HEK293T (cell line): ENCODE measurements at regions not wholly inside any gene's neighbourhood (a gene's known extent, or its start where the extent isn't known, plus 50 kb on each side); places are given as distances from the start of the nearest gene placed in this dataset.
"Not testable (repeated sequence)": the region's sequence is repeated elsewhere in the genome, so short reads cannot be mapped to it uniquely, and the experiment has no call there.

Source experiments
- CTCF ChIA-PET: fragments of 350-600 bp; formaldehyde crosslinking; extraction: SDS; loops from one replicate; lab custom pipeline; 2021; ENCODE audit warnings: antibody characterized with exemption, inconsistent platforms; lab: Yijun Ruan, JAX
- POLR2A ChIA-PET: fragments of 350-600 bp; formaldehyde crosslinking; extraction: SDS; loops from one replicate; lab custom pipeline; 2020; ENCODE audit warnings: antibody characterized with exemption, inconsistent platforms; lab: Yijun Ruan, JAX
- DNase-seq: peaks from one replicate; pipeline ENCODE4 v3.0.0; 2012; ENCODE audit warnings: mixed read lengths; ENCODE audit errors: extremely low spot score
- ARNT ChIP-seq: fragments of 450-650 bp; IDR thresholded peaks from 2 replicates; pipeline ENCODE4 v1.6.1; 2017; ENCODE audit warnings: mild to moderate bottlenecking
- BHLHE40 ChIP-seq: fragments of 450-650 bp; IDR thresholded peaks from 2 replicates; pipeline ENCODE4 v1.6.1; 2016; ENCODE audit warnings: mild to moderate bottlenecking, moderate library complexity, borderline replicate concordance
- CTBP1 ChIP-seq: fragments of 450-650 bp; IDR thresholded peaks from 2 replicates; pipeline ENCODE4 v1.6.1; 2016; ENCODE audit warnings: borderline replicate concordance
- ELF4 ChIP-seq: fragments of 450-650 bp; IDR thresholded peaks from 2 replicates; pipeline ENCODE4 v1.6.1; 2017; ENCODE audit warnings: antibody characterized with exemption
- FOXA1 ChIP-seq: fragments of 450-650 bp; IDR thresholded peaks from 2 replicates; pipeline ENCODE4 v1.6.1; 2016; ENCODE audit warnings: mild to moderate bottlenecking
- FOXK2 ChIP-seq: fragments of 450-650 bp; IDR thresholded peaks from 2 replicates; pipeline ENCODE4 v1.6.1; 2016; ENCODE audit warnings: mild to moderate bottlenecking
- FOXM1 ChIP-seq: fragments of 450-650 bp; IDR thresholded peaks from 2 replicates; pipeline ENCODE4 v1.6.1; 2017; ENCODE audit warnings: mild to moderate bottlenecking, borderline replicate concordance
- HDGF ChIP-seq: fragments of 450-650 bp; IDR thresholded peaks from 2 replicates; pipeline ENCODE4 v1.6.1; 2017; ENCODE audit warnings: antibody characterized with exemption, borderline replicate concordance
- L3MBTL2 ChIP-seq: fragments of 450-650 bp; conservative IDR thresholded peaks from 2 replicates; pipeline ENCODE4 v1.6.1; 2016; ENCODE audit warnings: mild to moderate bottlenecking
- LEF1 ChIP-seq: fragments of 450-650 bp; IDR thresholded peaks from 2 replicates; pipeline ENCODE4 v1.6.1; 2017; ENCODE audit warnings: mild to moderate bottlenecking, borderline replicate concordance
- NFRKB ChIP-seq: fragments of 450-650 bp; IDR thresholded peaks from 2 replicates; pipeline ENCODE4 v1.6.1; 2016; ENCODE audit warnings: mild to moderate bottlenecking, moderate library complexity
- SP1 ChIP-seq: fragments of 450-650 bp; IDR thresholded peaks from 2 replicates; pipeline ENCODE4 v1.6.1; 2017
- SUZ12 ChIP-seq: fragments of 450-650 bp; IDR thresholded peaks from 2 replicates; pipeline ENCODE4 v1.6.1; 2016; ENCODE audit warnings: mild to moderate bottlenecking
- TARDBP ChIP-seq: fragments of 450-650 bp; IDR thresholded peaks from 2 replicates; pipeline ENCODE4 v1.6.1; 2016
- ZNF384 ChIP-seq: fragments of 450-650 bp; IDR thresholded peaks from 2 replicates; pipeline ENCODE4 v1.6.1; 2016
- TF ChIP-seq, protein P1 (sequence below): fragments of 450-650 bp; IDR thresholded peaks from 2 replicates; pipeline ENCODE4 v1.6.1; 2016

DNA sequence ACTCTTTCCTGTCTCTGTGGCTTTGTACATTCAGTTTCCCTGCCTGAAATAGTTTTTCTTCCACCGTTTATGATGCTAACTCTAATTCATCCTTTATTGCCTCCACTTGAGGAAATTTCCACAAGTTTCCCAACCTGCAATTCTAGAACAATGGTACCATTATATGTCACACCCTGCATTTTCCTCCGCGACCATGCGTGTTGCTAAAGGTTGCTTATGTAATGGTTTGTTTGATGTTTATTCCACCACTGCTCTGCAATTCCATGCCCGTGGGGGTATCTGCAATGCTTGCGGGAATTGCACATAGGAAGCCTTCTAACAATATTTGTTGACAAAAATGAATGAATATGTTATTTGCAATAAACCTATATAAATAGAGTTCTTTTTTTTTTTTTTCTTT lies 69.5 kb upstream of the ST8SIA6 start:
- TF ChIP-seq ARNT (no peak), BHLHE40 (no peak), CTBP1 (no peak), TARDBP (no peak), SUZ12 (no peak), NFRKB (no peak), SP1 (no peak), LEF1 (no peak), HDGF (no peak), FOXK2 (no peak), ZNF384 (no peak), FOXA1 (no peak), L3MBTL2 (no peak), ELF4 (no peak), FOXM1 (no peak)
- TF ChIP-seq, protein P1, sequence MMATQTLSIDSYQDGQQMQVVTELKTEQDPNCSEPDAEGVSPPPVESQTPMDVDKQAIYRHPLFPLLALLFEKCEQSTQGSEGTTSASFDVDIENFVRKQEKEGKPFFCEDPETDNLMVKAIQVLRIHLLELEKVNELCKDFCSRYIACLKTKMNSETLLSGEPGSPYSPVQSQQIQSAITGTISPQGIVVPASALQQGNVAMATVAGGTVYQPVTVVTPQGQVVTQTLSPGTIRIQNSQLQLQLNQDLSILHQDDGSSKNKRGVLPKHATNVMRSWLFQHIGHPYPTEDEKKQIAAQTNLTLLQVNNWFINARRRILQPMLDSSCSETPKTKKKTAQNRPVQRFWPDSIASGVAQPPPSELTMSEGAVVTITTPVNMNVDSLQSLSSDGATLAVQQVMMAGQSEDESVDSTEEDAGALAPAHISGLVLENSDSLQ = no peak
- no peak for DNase-seq
- CTCF ChIA-PET = no interaction called here

DNA sequence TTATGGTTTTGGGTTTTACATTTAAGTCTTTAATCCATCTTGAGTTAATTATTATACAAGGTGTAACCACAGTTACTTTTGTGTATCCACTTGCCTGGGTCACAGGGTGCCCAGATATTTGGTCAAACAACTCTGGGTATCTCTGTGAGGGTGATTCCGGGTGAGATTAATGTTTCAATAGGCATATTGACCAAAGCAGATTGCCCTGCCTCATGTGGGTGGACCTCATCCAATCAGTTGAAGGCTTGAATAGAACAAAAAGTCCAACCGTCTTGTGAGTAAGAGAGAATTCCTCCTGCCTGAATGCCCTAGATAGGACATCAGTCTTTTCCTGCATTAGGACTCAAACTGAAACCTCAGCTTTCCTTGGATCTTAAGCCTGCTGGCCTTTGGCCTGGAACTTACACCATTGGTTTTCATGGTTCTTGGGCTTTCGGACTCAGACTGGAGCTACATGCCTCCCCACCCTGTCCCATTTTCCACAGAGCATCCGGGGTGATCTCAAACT lies 68.9 kb upstream of the ST8SIA6 start:
- no peak for TF ChIP-seq HDGF
- TF ChIP-seq NFRKB = no peak
- ChIA-PET CTCF (no interaction called here), POLR2A (no interaction called here)
- no peak for DNase-seq

More for the DNA sequence above, 69.5 kb upstream of the ST8SIA6 start:
- POLR2A ChIA-PET = no interaction called here

DNA sequence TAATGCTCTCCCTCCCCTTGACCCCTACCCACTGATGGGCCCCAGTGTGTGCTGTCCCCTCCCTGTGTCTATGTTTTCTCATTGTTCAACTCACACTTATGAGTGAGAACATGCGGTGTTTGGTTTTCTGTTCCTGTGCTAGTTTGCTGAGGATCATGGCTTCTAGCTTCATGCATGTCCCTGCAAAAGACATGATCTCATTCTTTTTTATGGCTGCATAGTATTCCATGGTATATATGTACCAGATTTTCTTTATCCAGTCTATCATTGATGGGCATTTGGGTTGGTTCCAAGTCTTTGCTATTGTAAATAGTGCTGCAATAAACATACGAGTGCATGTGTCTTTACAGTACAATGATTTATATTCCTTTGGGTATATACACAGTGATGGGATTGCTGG lies 67.9 kb upstream of the ST8SIA6 start:
- CTCF ChIA-PET, DNase-seq, POLR2A ChIA-PET: not testable (repeated sequence)

DNA sequence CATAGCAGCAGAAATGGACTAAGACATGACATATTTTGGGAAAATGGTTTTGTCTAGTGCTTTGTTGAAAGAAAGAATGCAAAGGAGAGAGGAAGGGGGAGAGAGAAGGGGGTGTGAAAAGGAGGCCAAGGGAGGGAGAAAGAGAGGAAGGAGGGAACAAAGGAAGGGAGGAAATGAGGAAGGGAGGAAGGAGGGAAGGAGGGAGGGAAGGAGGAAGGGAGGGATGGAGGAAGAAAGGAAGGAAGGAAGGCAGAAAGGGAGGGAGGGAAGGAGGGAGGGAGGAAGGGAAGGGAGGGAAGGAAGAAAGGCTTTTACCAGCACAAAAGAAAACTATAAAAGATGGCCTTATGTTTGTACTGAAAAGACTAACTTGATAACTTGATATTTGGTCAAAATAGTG lies 65.1 kb upstream of the ST8SIA6 start:
- TF ChIP-seq LEF1 (no peak), FOXM1 (no peak), TARDBP (no peak), ARNT (no peak), HDGF (no peak), FOXA1 (no peak), ELF4 (no peak)
- TF ChIP-seq, protein P1 = no peak
- POLR2A ChIA-PET = no interaction called here
- DNase-seq = no peak
- CTCF ChIA-PET = no interaction called here

DNA sequence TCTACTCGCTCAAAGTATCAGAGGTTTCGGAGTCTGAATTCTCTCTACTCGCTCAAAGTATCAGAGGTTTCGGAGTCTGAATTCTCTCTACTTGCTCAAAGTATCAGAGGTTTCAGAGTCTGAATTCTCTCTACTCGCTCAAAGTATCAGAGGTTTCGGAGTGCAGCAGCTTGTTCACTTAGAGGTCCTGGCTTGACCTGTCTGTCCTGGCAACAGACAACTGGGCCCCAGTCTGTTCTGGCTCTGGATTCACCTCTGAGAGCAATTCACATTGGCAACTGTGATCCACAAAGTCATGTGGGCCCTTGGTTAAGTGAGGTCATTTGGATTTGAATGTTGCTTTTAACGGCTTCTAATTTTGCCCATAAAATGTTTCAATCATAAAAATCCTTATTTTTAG lies 63.9 kb upstream of the ST8SIA6 start:
- TF ChIP-seq FOXK2 (no peak), ELF4 (no peak), L3MBTL2 (no peak), SP1 (no peak), ZNF384 (no peak), FOXA1 (no peak)
- CTCF ChIA-PET = no interaction called here
- no peak for DNase-seq
- POLR2A ChIA-PET = no interaction called here

DNA sequence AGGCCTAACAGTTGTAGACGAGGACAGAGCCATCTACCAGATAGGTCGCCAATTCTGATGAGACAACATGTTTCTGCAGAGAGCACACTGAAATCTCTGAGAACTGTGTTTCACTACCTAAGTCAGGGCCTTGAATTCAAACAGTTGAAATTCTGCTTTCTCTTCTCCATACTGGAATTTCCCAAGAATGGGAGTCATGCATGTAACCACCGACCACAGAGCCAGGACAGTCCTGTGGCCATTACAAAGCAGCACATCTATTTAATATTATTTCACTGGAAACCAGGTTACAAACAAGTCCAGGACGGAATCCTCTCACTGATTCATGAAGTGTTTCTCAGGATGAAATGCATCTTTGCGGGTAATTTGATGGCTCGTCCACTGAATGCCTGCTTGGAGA lies 62.0 kb upstream of the ST8SIA6 start:
- ChIA-PET CTCF (no interaction called here), POLR2A (interaction anchor here (1.5 kb wide), 1 partner anchor 8 kb away, joined by 4 read pairs; no protein-coding TSS in a partner anchor)
- TF ChIP-seq, protein P1 = no peak
- DNase-seq = no peak

DNA sequence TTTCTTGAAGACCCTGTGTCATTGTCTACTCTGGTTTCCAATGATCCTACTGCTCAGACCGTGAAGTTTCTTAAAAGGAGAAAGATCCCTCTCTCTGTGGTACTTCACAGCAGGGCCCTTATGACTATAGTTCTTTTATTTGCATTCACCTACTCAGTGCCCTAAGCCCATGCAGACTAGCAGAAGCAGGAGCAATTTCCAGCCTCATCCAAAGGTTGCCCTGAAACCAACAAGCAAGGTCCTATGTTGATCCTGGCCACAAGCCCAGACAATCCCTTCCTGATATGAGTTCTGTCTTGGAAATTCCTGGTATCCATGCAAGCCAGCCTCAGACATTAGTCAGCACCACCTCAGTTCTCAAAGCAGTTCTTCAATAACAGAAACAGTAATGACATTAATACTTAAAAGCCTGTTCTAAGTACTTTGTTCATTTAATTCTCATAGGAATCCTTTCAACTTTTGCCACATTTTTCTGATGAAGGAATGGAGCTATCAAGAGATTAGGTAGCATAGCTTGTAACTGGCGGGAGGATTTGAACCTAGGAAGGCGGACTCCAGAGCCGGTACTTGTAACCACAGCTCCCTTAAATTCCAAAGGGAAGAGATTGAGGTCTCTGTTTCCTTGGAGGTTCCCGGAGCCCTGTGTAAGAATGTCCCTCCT lies 58.1 kb upstream of the ST8SIA6 start:
- no peak for DNase-seq
- CTCF ChIA-PET = no interaction called here
- POLR2A ChIA-PET = no interaction called here
- TF ChIP-seq TARDBP (no peak), ELF4 (no peak), CTBP1 (no peak), FOXK2 (no peak), SUZ12 (no peak), HDGF (no peak), LEF1 (no peak), SP1 (no peak), L3MBTL2 (no peak), NFRKB (no peak), ZNF384 (no peak), BHLHE40 (no peak), ARNT (no peak)
- TF ChIP-seq, protein P1 = no peak
